Erythroblast (primary cell): ENCODE measurements at regions not wholly inside any gene's neighbourhood (a gene's known extent, or its start where the extent isn't known, plus 50 kb on each side); places are given as distances from the start of the nearest gene placed in this dataset.

Experiments
- GATA1 ChIP-seq: IDR thresholded peaks from 2 replicates; pipeline ENCODE4 v1.6.1; 2011; ENCODE audit warnings: low read depth, mild to moderate bottlenecking, control low read depth, low read length, moderate library complexity
- POLR2A ChIP-seq: IDR thresholded peaks from 2 replicates; pipeline ENCODE4 v1.6.1; 2011; ENCODE audit warnings: mild to moderate bottlenecking, low read length

DNA sequence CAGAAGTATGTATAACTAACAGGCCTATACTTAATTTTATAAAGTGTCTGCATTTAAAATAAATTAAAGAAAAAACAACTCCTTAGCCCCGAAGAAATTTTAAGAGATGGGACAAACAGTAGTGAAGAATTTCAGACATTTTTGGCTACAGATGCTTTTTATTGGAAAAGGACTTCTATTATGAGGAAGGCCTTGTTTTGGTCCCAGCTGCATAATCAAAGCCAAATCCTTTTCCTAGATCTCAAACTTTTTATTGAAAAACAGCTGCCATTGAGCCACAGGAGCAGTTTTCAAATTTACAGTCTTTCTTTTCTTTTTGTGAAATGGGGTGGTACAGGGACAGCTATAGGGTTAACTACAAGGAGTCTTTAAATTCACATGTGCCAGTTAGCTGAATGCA is 51.3 kb upstream of the SETBP1 start:
- no peak for TF ChIP-seq POLR2A
- TF ChIP-seq GATA1, result no peak
